HFF-Myc (cell line): ENCODE measurements at regions not wholly inside any gene's neighbourhood (a gene's known extent, or its start where the extent isn't known, plus 50 kb on each side); places are given as distances from the start of the nearest gene placed in this dataset.

ENCODE experiments used
- DNase-seq: peaks from one replicate; pipeline ENCODE4 v3.0.0-alpha.2; 2011; ENCODE audit warnings: low read depth; ENCODE audit errors: extremely low read depth
- H3K4me3 ChIP-seq: replicated peaks from 2 replicates; pipeline ENCODE4 v1.5.1; 2011; ENCODE audit warnings: low read depth, mild to moderate bottlenecking, control low read depth, low read length
- CTCF ChIP-seq: IDR thresholded peaks from 2 replicates; pipeline ENCODE4 v1.5.1; 2012; ENCODE audit warnings: mild to moderate bottlenecking, low read depth, low read length, control low read depth; ENCODE audit errors: missing control alignments

GRCh38 chr14:61891170-61891569 is 128.9 kb downstream of the SNAPC1 start:
- TF ChIP-seq CTCF: no peak
- DNase-seq: no peak
- H3K4me3 ChIP-seq: no peak overlapping the region

DNA sequence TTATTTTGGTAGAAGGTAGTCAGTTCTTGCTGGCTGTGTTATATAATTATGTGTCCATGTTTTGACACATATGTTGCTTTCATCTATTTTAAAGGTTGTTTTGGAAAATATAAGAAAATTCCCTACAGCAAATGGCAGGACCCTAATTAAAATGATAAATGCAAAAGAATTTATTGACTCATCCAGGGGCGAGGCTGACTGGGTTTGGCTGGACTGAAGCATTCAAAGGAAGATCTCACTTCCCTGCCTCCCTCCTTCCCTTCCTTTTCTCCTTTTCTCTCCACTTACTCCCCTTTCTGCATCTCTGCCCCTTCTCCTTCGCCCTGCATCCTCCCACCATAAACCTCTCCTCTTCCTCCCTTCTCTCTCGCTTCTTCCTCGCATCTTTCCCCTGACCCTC is 129.6 kb downstream of the SNAPC1 start:
- no peak for TF ChIP-seq CTCF
- no peak for DNase-seq
- no peak overlapping the region for H3K4me3 ChIP-seq

- no peak for DNase-seq
- no peak for TF ChIP-seq CTCF
- no peak overlapping the region for H3K4me3 ChIP-seq
Measured at GRCh38 chr14:61893371-61893940, 131.2 kb downstream of the SNAPC1 start.

GRCh38 chr14:61894452-61895077 is 132.3 kb downstream of the SNAPC1 start:
- H3K4me3 ChIP-seq: no peak overlapping the region
- peak; percentile 29 for DNase-seq
- peak; percentile 82 for TF ChIP-seq CTCF

GRCh38 chr14:61897300-61897699 is 135.1 kb downstream of the SNAPC1 start:
- no peak for TF ChIP-seq CTCF
- no peak for DNase-seq
- no peak overlapping the region for H3K4me3 ChIP-seq

DNA sequence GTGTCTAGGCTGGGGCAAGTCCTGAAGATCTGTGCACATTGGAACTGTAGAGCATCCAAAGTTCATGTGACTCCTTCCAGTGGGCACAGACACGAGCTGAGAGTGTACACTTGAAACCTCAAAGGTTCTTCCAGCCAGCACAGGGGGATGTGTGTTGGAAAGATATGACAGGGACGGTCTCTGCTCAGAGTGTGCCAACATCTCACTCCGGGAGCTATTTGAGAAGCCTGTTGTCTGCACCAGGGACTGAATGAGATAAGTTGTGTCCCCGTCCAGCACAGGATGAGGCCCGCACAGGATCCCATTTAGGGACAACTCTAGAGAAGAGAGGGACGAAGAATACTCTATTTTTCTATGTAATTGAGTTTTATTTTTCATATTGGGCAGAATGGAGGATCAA is 136.3 kb downstream of the SNAPC1 start:
- H3K4me3 ChIP-seq: no peak overlapping the region
- TF ChIP-seq CTCF: no peak
- DNase-seq: no peak

- no peak overlapping the region for H3K4me3 ChIP-seq
- no peak for TF ChIP-seq CTCF
- no peak for DNase-seq
Measured at GRCh38 chr14:61899497-61899896, 137.3 kb downstream of the SNAPC1 start.
